Adrenal gland (tissue), 9 donors: ENCODE measurements at regions not wholly inside any gene's neighbourhood (a gene's known extent, or its start where the extent isn't known, plus 50 kb on each side); places are given as distances from the start of the nearest gene placed in this dataset.

Experiments used
- DNase-seq, 7 donors: peaks; one replicate each; pipeline ENCODE4 v3.0.0-alpha.2; 2019 to 2020
- H3K27ac ChIP-seq, 5 donors: fragments of 200-600 bp; sonication (generic) in 4 of 5; 1 replicate in 3 of 5; 2 replicates in 2 of 5; pipeline versions ENCODE4 v1.5.1 to v1.8.0; 2016 to 2020; ENCODE audit warnings: mild to moderate bottlenecking in 1 of 5
- H3K27me3 ChIP-seq: fragments of 200-600 bp; 2 replicates; pipeline ENCODE4 v1.8.0; 2021
- H3K36me3 ChIP-seq, 2 donors: fragments of 200-600 bp; replicated peaks in 1 of 2; 1 replicate in 1 of 2; 2 replicates in 1 of 2; pipeline versions ENCODE4 v1.5.1 to v1.8.0; 2018 to 2022
- H3K4me1 ChIP-seq, 2 donors: fragments of 200-600 bp; replicated peaks in 1 of 2; 1 replicate in 1 of 2; 2 replicates in 1 of 2; pipeline versions ENCODE4 v1.5.1 to v1.8.0; 2018 to 2021
- H3K4me3 ChIP-seq, 4 donors: fragments of 200-600 bp; sonication (generic) in 3 of 4; one replicate each; pipeline ENCODE4 v1.5.1; 2016 to 2018
- H3K9me3 ChIP-seq, 3 donors: fragments of 200-600 bp; sonication (generic) in 1 of 3; replicated peaks in 1 of 3; 1 replicate in 2 of 3; 2 replicates in 1 of 3; pipeline versions ENCODE4 v1.5.1 to v1.8.0; 2016 to 2021
- POLR2A ChIP-seq, 2 donors: fragments of 450-650 bp; IDR thresholded peaks; one replicate each; pipeline ENCODE4 v1.6.1; 2017; ENCODE audit warnings: antibody characterized with exemption in 2 of 2, mild to moderate bottlenecking in 2 of 2, moderate library complexity in 1 of 2
- WGBS, 4 donors: extraction: QIAGEN DNeasy Blood & Tissue Kit in 2 of 4; methylation state at CpG; one replicate each; pipeline versions ENCODE4 v1.1.5 to v1.1.7; 2013 to 2017; 5-methylcytosine and 5-hydroxymethylcytosine counted together
- intact Hi-C, 2 donors: fragments of 100-400 bp; cut with DNase I; formaldehyde crosslinking; loops; one replicate each; pipeline versions ENCODE4 v1.14.1 to v1.15.0; 2022 to 2023
- TF ChIP-seq, protein P1 (sequence below), 6 experiments: fragments of 450-650 bp in 4 of 6; fragments of 200-600 bp in 2 of 6; sonication (generic) in 1 of 6; IDR thresholded peaks; 1 replicate in 5 of 6; 2 replicates in 1 of 6; pipeline versions ENCODE4 v1.5.1 to v1.8.0; 2016 to 2021; ENCODE audit warnings: antibody characterized with exemption in 6 of 6, mild to moderate bottlenecking in 2 of 6, moderate library complexity in 1 of 6
- donor health status: healthy with polysubstance abuse.
- donor health status: Bipolar disorder and iron deficiency.
- donor health status: DM: yes; HTN: yes; CAD: no.
- donor health status: DM: no; HTN: no; CAD: no.
- donor health status: DM: no; HTN: no; CAD: no.

DNA sequence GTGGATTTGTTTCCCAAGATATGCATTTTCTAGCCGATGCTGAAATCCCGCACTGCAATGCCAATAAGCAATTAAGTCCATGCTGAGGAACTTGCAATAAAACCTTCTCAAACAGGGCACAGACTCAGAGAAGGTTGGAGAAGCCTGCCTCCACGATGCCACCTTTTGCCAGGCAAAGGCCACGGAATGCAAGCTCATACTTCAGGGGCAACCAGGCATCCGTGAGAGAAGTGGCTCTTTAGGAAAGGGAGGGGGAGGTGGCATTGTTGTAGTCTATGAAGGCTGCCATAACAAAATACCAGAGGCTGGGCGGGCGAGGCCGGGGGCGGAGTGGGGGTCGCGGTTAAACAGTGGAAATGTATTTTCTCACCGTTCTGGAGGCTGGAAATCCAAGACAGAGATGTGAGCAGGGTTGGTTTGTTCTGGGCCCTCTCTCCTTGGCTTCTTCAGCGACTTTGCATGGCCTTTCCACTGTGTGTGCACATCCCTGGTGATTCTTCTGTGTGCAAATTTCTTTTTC, 689.5 kb downstream of the VRK1 start:
- H3K9me3 ChIP-seq: no peaks in the 10 kb centered on the region
- WGBS, 4 donors: 80 to 86% (median 84%) methylated on average over 13 of the region's 13 CpGs
- no peak for DNase-seq
- no peak for TF ChIP-seq POLR2A (IDR thresholded peaks at IDR 0.05)
- TF ChIP-seq, protein P1, sequence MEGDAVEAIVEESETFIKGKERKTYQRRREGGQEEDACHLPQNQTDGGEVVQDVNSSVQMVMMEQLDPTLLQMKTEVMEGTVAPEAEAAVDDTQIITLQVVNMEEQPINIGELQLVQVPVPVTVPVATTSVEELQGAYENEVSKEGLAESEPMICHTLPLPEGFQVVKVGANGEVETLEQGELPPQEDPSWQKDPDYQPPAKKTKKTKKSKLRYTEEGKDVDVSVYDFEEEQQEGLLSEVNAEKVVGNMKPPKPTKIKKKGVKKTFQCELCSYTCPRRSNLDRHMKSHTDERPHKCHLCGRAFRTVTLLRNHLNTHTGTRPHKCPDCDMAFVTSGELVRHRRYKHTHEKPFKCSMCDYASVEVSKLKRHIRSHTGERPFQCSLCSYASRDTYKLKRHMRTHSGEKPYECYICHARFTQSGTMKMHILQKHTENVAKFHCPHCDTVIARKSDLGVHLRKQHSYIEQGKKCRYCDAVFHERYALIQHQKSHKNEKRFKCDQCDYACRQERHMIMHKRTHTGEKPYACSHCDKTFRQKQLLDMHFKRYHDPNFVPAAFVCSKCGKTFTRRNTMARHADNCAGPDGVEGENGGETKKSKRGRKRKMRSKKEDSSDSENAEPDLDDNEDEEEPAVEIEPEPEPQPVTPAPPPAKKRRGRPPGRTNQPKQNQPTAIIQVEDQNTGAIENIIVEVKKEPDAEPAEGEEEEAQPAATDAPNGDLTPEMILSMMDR (IDR thresholded peaks at IDR 0.05): no peak
- H3K4me1 ChIP-seq: no peaks in the 10 kb centered on the region
- H3K27me3 ChIP-seq: no peaks in the 10 kb centered on the region
- intact Hi-C loops: no loop called here
- H3K27ac ChIP-seq: no peak overlapping the region
- H3K4me3 ChIP-seq: no peak overlapping the region
- H3K36me3 ChIP-seq: no peaks in the 10 kb centered on the region

DNA sequence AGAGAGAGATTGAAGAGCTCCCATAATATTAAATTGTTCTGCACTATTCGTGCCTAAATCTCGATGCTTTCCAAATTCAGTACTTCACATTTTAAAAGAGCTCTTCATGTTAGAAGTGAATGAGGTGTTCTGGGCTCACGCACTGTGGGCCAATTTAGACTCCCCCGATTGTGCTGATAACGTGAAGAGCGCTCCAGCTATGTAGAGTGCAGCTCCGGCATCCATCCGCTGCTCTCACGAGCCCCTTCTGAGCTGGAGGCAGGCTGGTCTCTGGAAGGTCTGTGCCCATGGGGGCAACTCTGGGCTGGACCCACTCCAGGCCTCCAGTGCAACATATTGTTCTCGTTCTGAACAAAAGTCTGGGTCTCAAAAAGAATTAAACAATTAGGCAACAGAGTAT, 692.6 kb downstream of the VRK1 start:
- no peaks in the 10 kb centered on the region for H3K4me1 ChIP-seq
- no peak overlapping the region for H3K27ac ChIP-seq
- intact Hi-C loops: no loop called here
- DNase-seq: no peak
- H3K36me3 ChIP-seq: no peaks in the 10 kb centered on the region
- TF ChIP-seq, protein P1 (IDR thresholded peaks at IDR 0.05): no peak
- no peak for TF ChIP-seq POLR2A (IDR thresholded peaks at IDR 0.05)
- peaks cover 5% of the 10 kb centered on the region for H3K27me3 ChIP-seq
- H3K9me3 ChIP-seq: no peaks in the 10 kb centered on the region
- WGBS, 4 donors: 77 to 86% (median 84%) methylated on average over 7 to 10 of the region's 10 CpGs
- no peak overlapping the region for H3K4me3 ChIP-seq

DNA sequence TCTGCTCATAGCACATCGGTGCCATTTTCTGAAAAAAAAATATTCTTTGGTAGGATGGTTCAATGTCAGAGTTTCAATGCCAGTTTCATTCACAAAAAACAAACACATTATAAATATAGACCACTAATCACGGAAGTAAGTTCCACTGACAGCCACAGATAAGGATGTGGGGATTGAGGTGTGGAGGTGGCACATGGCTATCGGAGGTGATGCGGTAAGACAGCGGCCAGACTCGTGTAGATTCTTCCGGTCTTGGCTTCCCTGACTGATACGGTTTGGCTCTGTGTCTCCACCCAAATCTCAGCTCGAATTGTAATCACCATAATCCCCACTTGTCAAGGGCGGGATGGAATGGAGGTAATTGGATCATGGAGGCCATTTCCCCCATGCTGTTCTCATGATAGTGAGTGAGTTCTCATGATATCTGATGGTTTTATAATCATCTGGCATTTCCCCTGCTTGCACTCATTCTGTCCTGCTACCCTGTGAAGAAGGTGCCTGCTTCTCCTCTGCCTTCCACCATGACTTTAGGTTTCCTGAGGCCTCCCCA, 693.4 kb downstream of the VRK1 start:
- 83 to 85% (median 84%) methylated on average over 10 of the region's 10 CpGs for WGBS, 4 donors
- intact Hi-C loops: no loop called here

DNA sequence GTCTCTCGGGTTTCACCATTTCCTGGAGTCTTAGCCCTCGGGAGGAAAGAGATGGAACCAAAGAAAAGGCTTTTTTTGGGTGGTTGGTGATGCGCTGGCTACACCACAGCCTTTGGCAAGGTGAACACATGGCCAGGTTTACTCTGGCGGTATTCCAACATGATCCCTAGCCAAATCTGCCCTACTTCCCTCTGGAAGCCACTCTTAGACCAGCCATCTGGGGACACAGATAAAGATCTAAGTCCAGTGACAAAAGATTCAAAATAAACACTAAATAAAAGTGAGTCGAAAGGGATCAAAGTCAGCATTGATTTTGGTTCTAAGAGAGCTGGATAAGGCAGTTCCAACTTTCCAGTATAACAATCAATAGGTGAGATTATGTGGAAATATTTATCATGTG, 694.5 kb downstream of the VRK1 start:
- no peak overlapping the region for H3K4me3 ChIP-seq

More for the DNA sequence above, 693.4 kb downstream of the VRK1 start:
- no peaks in the 10 kb centered on the region for H3K36me3 ChIP-seq
- H3K9me3 ChIP-seq: no peaks in the 10 kb centered on the region
- no peak for DNase-seq
- no peak overlapping the region for H3K4me3 ChIP-seq
- H3K27me3 ChIP-seq: peaks cover 5% of the 10 kb centered on the region
- H3K27ac ChIP-seq: no peak overlapping the region
- TF ChIP-seq, protein P1 (IDR thresholded peaks at IDR 0.05): no peak
- no peak for TF ChIP-seq POLR2A (IDR thresholded peaks at IDR 0.05)
- H3K4me1 ChIP-seq: no peaks in the 10 kb centered on the region

More for the DNA sequence above, 694.5 kb downstream of the VRK1 start:
- TF ChIP-seq POLR2A (IDR thresholded peaks at IDR 0.05): no peak
- TF ChIP-seq, protein P1 (IDR thresholded peaks at IDR 0.05): no peak
- 60 to 76% (median 74%) methylated on average over 5 of the region's 5 CpGs for WGBS, 4 donors
- Histone ChIP-seq H3K9me3 (no peaks in the 10 kb centered on the region), H3K27ac (no peak overlapping the region), H3K27me3 (peaks cover 5% of the 10 kb centered on the region), H3K36me3 (no peaks in the 10 kb centered on the region), H3K4me1 (no peaks in the 10 kb centered on the region)
- DNase-seq: no peak
- intact Hi-C loops: no loop called here
